ENCODE measurements at regions not wholly inside any gene's neighbourhood (a gene's known extent, or its start where the extent isn't known, plus 50 kb on each side); places are given as distances from the start of the nearest gene placed in this dataset.
"Not testable (repeated sequence)": the region's sequence is repeated elsewhere in the genome, so short reads cannot be mapped to it uniquely, and the experiment has no call there.

- H3K4me3 ChIP-seq (ENCODE audit: extremely low read depth in 1 of 4, insufficient read depth in 2 of 4, low read depth in 3 of 4, low read length in 4 of 4); H3K36me3 ChIP-seq (ENCODE audit: control insufficient read depth in 2 of 4, insufficient read depth in 4 of 4, low read length in 3 of 4); H3K4me2 ChIP-seq (ENCODE audit: insufficient read depth in 1 of 2, low read depth in 2 of 2, low read length in 2 of 2); H3K27me3 ChIP-seq (replicated peaks in 1 of 4; ENCODE audit: control insufficient read depth in 3 of 4, extremely low read depth in 1 of 4, insufficient read depth in 3 of 4, low read length in 3 of 4); H4K91ac ChIP-seq (replicated peaks; ENCODE audit: insufficient read length, low read length); H3K79me1 ChIP-seq (ENCODE audit: low read depth, low read length); H2AK5ac ChIP-seq (ENCODE audit: low read depth, low read length); H2BK20ac ChIP-seq (ENCODE audit: low read length); H4K20me1 ChIP-seq (replicated peaks in 1 of 2; ENCODE audit: control insufficient read depth in 1 of 2, insufficient read depth in 2 of 2, low read length in 2 of 2); H2BK15ac ChIP-seq (ENCODE audit: low read length); H3K14ac ChIP-seq (ENCODE audit: insufficient read length); H3K4ac ChIP-seq (replicated peaks; ENCODE audit: insufficient read length, low read depth, low read length); H3K23ac ChIP-seq (ENCODE audit: insufficient read length); H3K27ac ChIP-seq (ENCODE audit: low read depth, low read length); DNase-seq (ENCODE audit: low read depth in 1 of 2, low spot score in 2 of 2); H3K79me2 ChIP-seq (ENCODE audit: control insufficient read depth in 1 of 2, insufficient read depth in 2 of 2, low read length in 2 of 2); H3K4me1 ChIP-seq (replicated peaks in 1 of 4; ENCODE audit: control insufficient read depth in 3 of 4, insufficient read depth in 4 of 4, low read length in 3 of 4); H3K18ac ChIP-seq (ENCODE audit: extremely low read depth, low read length); H3K56ac ChIP-seq (replicated peaks; ENCODE audit: insufficient read length, low read depth, low read length); H4K8ac ChIP-seq (ENCODE audit: extremely low read depth, insufficient read depth, low read length); H3K23me2 ChIP-seq (ENCODE audit: low read depth, low read length); H2AFZ ChIP-seq (ENCODE audit: low read length); H2BK12ac ChIP-seq (ENCODE audit: low read depth, low read length); H3K9me3 ChIP-seq (ENCODE audit: insufficient read depth in 2 of 2, low read depth in 1 of 2, low read length in 1 of 2); H4K5ac ChIP-seq (ENCODE audit: insufficient read length, low read depth, low read length); H2BK5ac ChIP-seq (ENCODE audit: low read depth, low read length); H3K9ac ChIP-seq (replicated peaks in 1 of 4; ENCODE audit: extremely low read depth in 1 of 4, low read depth in 3 of 4, low read length in 3 of 4); FAIRE-seq; H2BK120ac ChIP-seq (replicated peaks; ENCODE audit: low read depth, low read length): not testable (repeated sequence)
- WGBS, 2 experiments (ENCODE audit: extremely low coverage in 1 of 2, insufficient coverage in 1 of 2, insufficient read length in 1 of 2, insufficient replicate concordance in 2 of 2, low coverage in 1 of 2, low lambda C conversion rate in 2 of 2, missing lambda C conversion rate in 1 of 2), result 81% methylated on average over 9 of the region's 9 CpGs; no CpG with 5 or more reads in 1 of the 2 experiments
- ChIA-PET CTCF (ENCODE audit: partially characterized antibody) (interaction anchor here (0.6 kb wide), 2 partner anchors 14 to 79 kb away, joined by 3 read pairs; no protein-coding TSS in a partner anchor), POLR2A (ENCODE audit: partially characterized antibody) (interaction anchor here (0.8 kb wide), 1 partner anchor 47 kb away, joined by 3 read pairs; no protein-coding TSS in a partner anchor)
Measured at GRCh38 chr7:65797086-65797485, 75.8 kb upstream of the VKORC1L1 start.

- not testable (repeated sequence) for H4K91ac ChIP-seq (replicated peaks; ENCODE audit: insufficient read length, low read length); H3K56ac ChIP-seq (replicated peaks; ENCODE audit: insufficient read length, low read depth, low read length)
Measured at GRCh38 chr7:65797566-65797965, 75.3 kb upstream of the VKORC1L1 start.

More at GRCh38 chr7:65797566-65797965, 75.3 kb upstream of the VKORC1L1 start:
- H4K8ac ChIP-seq (ENCODE audit: extremely low read depth, insufficient read depth, low read length); H3K27ac ChIP-seq (ENCODE audit: low read depth, low read length); H3K79me1 ChIP-seq (ENCODE audit: low read depth, low read length); H3K27me3 ChIP-seq (replicated peaks in 1 of 4; ENCODE audit: control insufficient read depth in 3 of 4, extremely low read depth in 1 of 4, insufficient read depth in 3 of 4, low read length in 3 of 4); H2BK120ac ChIP-seq (replicated peaks; ENCODE audit: low read depth, low read length); H2BK15ac ChIP-seq (ENCODE audit: low read length); H2AK5ac ChIP-seq (ENCODE audit: low read depth, low read length); H3K9me3 ChIP-seq (ENCODE audit: insufficient read depth in 2 of 2, low read depth in 1 of 2, low read length in 1 of 2); H3K36me3 ChIP-seq (ENCODE audit: control insufficient read depth in 2 of 4, insufficient read depth in 4 of 4, low read length in 3 of 4); H3K9ac ChIP-seq (replicated peaks in 1 of 4; ENCODE audit: extremely low read depth in 1 of 4, low read depth in 3 of 4, low read length in 3 of 4); H2BK20ac ChIP-seq (ENCODE audit: low read length); H3K23ac ChIP-seq (ENCODE audit: insufficient read length); H3K79me2 ChIP-seq (ENCODE audit: control insufficient read depth in 1 of 2, insufficient read depth in 2 of 2, low read length in 2 of 2); H2BK5ac ChIP-seq (ENCODE audit: low read depth, low read length); H2BK12ac ChIP-seq (ENCODE audit: low read depth, low read length); H3K23me2 ChIP-seq (ENCODE audit: low read depth, low read length); H3K4me3 ChIP-seq (ENCODE audit: extremely low read depth in 1 of 4, insufficient read depth in 2 of 4, low read depth in 3 of 4, low read length in 4 of 4); H3K4ac ChIP-seq (replicated peaks; ENCODE audit: insufficient read length, low read depth, low read length); H3K14ac ChIP-seq (ENCODE audit: insufficient read length); DNase-seq (ENCODE audit: low read depth in 1 of 2, low spot score in 2 of 2); H4K20me1 ChIP-seq (replicated peaks in 1 of 2; ENCODE audit: control insufficient read depth in 1 of 2, insufficient read depth in 2 of 2, low read length in 2 of 2); H3K18ac ChIP-seq (ENCODE audit: extremely low read depth, low read length); H4K5ac ChIP-seq (ENCODE audit: insufficient read length, low read depth, low read length); FAIRE-seq; H2AFZ ChIP-seq (ENCODE audit: low read length); H3K4me2 ChIP-seq (ENCODE audit: insufficient read depth in 1 of 2, low read depth in 2 of 2, low read length in 2 of 2); H3K4me1 ChIP-seq (replicated peaks in 1 of 4; ENCODE audit: control insufficient read depth in 3 of 4, insufficient read depth in 4 of 4, low read length in 3 of 4): not testable (repeated sequence)
- CTCF ChIA-PET (ENCODE audit: partially characterized antibody), result interaction anchor here (0.6 kb wide), 2 partner anchors 14 to 79 kb away, joined by 3 read pairs; no protein-coding TSS in a partner anchor
- 81 to 100% methylated on average over 1 to 5 of the region's 5 CpGs for WGBS, 2 experiments (ENCODE audit: extremely low coverage in 1 of 2, insufficient coverage in 1 of 2, insufficient read length in 1 of 2, insufficient replicate concordance in 2 of 2, low coverage in 1 of 2, low lambda C conversion rate in 2 of 2, missing lambda C conversion rate in 1 of 2)
- POLR2A ChIA-PET (ENCODE audit: partially characterized antibody), result interaction anchor here (0.8 to 1.1 kb wide), 2 partner anchors 9 to 47 kb away, joined by 3 read pairs; no protein-coding TSS in a partner anchor

All from H1 (cell line).